HepG2 (cell line): ENCODE measurements at regions not wholly inside any gene's neighbourhood (a gene's known extent, or its start where the extent isn't known, plus 50 kb on each side); places are given as distances from the start of the nearest gene placed in this dataset.

Experiments used
- ATAC-seq: fragments of 200-7000 bp; cut with Tn5 transposase; 3 replicates; pipeline ENCODE4 v1.9.1; 2020; ENCODE audit warnings: mild to moderate bottlenecking, moderate library complexity
- BruUV-seq: library from RNA; stranded (reverse); fragments of 400-500 nt; replicated peaks from 2 replicates; lab custom pipeline; 2021; lab: Mats Ljungman, UMichigan
- CTCF ChIA-PET: fragments of 300-600 bp; formaldehyde crosslinking; extraction: SDS; loops from one replicate; lab custom pipeline; 2021; ENCODE audit warnings: low total read pairs, inconsistent platforms, low intra/inter-chr PET ratio; lab: Yijun Ruan, JAX
- POLR2A ChIA-PET: fragments of 350-600 bp; sonication (Branson Sonifier 250); formaldehyde crosslinking; loops from one replicate; lab custom pipeline; 2020; ENCODE audit warnings: antibody characterized with exemption, inconsistent platforms; lab: Yijun Ruan, JAX
- DNase-seq: peaks from one replicate; pipeline ENCODE4 v3.0.0-alpha.2; 2015; ENCODE audit warnings: low spot score
- FAIRE-seq: peaks from 3 replicates; lab custom pipeline; 2011; peaks lifted over from hg19 to GRCh38; lab: Jason Lieb, UNC
- H2AFZ ChIP-seq: one replicate; pipeline ENCODE4 v1.6.1; 2011; ENCODE audit warnings: low read length, inconsistent platforms
- H3K27ac ChIP-seq: fragments of 300-600 bp; 3 replicates; pipeline ENCODE4 v1.8.0; 2011; ENCODE audit warnings: mixed run types, mild to moderate bottlenecking, mixed read lengths, low read length, inconsistent platforms; ENCODE audit not compliant: insufficient read depth; ENCODE audit errors: extremely low read length
- H3K27me3 ChIP-seq, 2 experiments: fragments of 200-600 bp in 1 of 2; 2 replicates in 1 of 2; 3 replicates in 1 of 2; pipeline versions ENCODE4 v1.6.0 to v1.8.0; 2011; ENCODE audit warnings: low read length in 2 of 2, mild to moderate bottlenecking in 2 of 2, moderate library complexity in 2 of 2, inconsistent platforms in 1 of 2; ENCODE audit not compliant: insufficient read depth in 2 of 2, control insufficient read depth in 1 of 2
- H3K36me3 ChIP-seq, 2 experiments: fragments of 200-600 bp in 1 of 2; replicated peaks in 1 of 2; 2 replicates in 1 of 2; 3 replicates in 1 of 2; pipeline versions ENCODE4 v1.5.1 to v1.8.0; 2011; ENCODE audit warnings: low read length in 2 of 2, inconsistent platforms in 1 of 2; ENCODE audit not compliant: insufficient read depth in 2 of 2, control insufficient read depth in 1 of 2
- H3K4me1 ChIP-seq: 2 replicates; pipeline ENCODE4 v1.5.1; 2012; ENCODE audit warnings: low read length, inconsistent platforms; ENCODE audit not compliant: insufficient read depth
- H3K4me2 ChIP-seq: 2 replicates; pipeline ENCODE4 v1.6.0; 2011; ENCODE audit warnings: low read depth, low read length, inconsistent platforms
- H3K4me3 ChIP-seq, 3 experiments: fragments of 200-600 bp in 1 of 3; sonication (generic), shearing (Covaris generic) in 1 of 3; replicated peaks in 1 of 3; 2 replicates each; pipeline ENCODE4 v1.5.1; 2011 to 2016; ENCODE audit warnings: low read length in 3 of 3, inconsistent platforms in 2 of 3, low read depth in 2 of 3, mild to moderate bottlenecking in 2 of 3, control low read depth in 1 of 3, mixed read lengths in 1 of 3; ENCODE audit not compliant: insufficient read depth in 1 of 3
- H3K79me2 ChIP-seq: one replicate; pipeline ENCODE4 v1.6.1; 2011; ENCODE audit warnings: low read length, inconsistent platforms; ENCODE audit not compliant: insufficient read depth
- H3K9ac ChIP-seq: 2 replicates; pipeline ENCODE4 v1.6.0; 2011; ENCODE audit warnings: mild to moderate bottlenecking, low read depth, low read length, inconsistent platforms; ENCODE audit not compliant: insufficient read depth
- H3K9me3 ChIP-seq: 2 replicates; pipeline ENCODE4 v1.5.1; 2012; ENCODE audit warnings: mild to moderate bottlenecking, low read length
- H4K20me1 ChIP-seq: 2 replicates; pipeline ENCODE4 v1.6.0; 2011; ENCODE audit warnings: inconsistent platforms, mild to moderate bottlenecking, low read length, moderate library complexity; ENCODE audit not compliant: insufficient read depth
- CHD2 ChIP-seq: IDR thresholded peaks from 2 replicates; pipeline ENCODE4 v1.6.1; 2011; ENCODE audit warnings: low read depth, low read length, improper control_type of control experiment
- GRHL1 ChIP-seq: sonication (generic); formaldehyde crosslinking; conservative IDR thresholded peaks from 2 replicates; pipeline ENCODE4 v1.8.0; 2022; ENCODE audit warnings: missing genetic modification reagents
- RAD51 ChIP-seq: fragments of 450-650 bp; IDR thresholded peaks from 2 replicates; pipeline ENCODE4 v1.6.1; 2016; ENCODE audit warnings: borderline replicate concordance
- TOPORS ChIP-seq: sonication (generic); formaldehyde crosslinking; IDR thresholded peaks from 2 replicates; pipeline ENCODE4 v1.8.0; 2023; ENCODE audit warnings: mild to moderate bottlenecking, missing genetic modification reagents
- ZNF124 ChIP-seq: sonication (generic); formaldehyde crosslinking; IDR thresholded peaks from 2 replicates; pipeline ENCODE4 v1.4.0; 2020; ENCODE audit warnings: missing genetic modification reagents
- ZNF24 ChIP-seq: fragments of 450-650 bp; IDR thresholded peaks from 2 replicates; pipeline ENCODE4 v1.6.1; 2017; ENCODE audit warnings: antibody characterized with exemption, mild to moderate bottlenecking
- ZNF407 ChIP-seq: sonication (generic); formaldehyde crosslinking; IDR thresholded peaks from one replicate; pipeline ENCODE4 v1.5.1; 2020; ENCODE audit warnings: mild to moderate bottlenecking, missing genetic modification reagents; ENCODE audit errors: not compliant biosample characterization
- ZNF570 ChIP-seq: sonication (generic); formaldehyde crosslinking; IDR thresholded peaks from 2 replicates; pipeline ENCODE4 v1.4.0; 2020; ENCODE audit warnings: mild to moderate bottlenecking, missing genetic modification reagents, borderline replicate concordance
- ZNF652 ChIP-seq: IDR thresholded peaks from 2 replicates; pipeline ENCODE4 v1.6.1; 2016; ENCODE audit warnings: low read depth, borderline replicate concordance
- ZNF800 ChIP-seq: sonication (generic); formaldehyde crosslinking; IDR thresholded peaks from 2 replicates; pipeline ENCODE4 v1.4.0; 2020; ENCODE audit warnings: missing genetic modification reagents
- ZNF883 ChIP-seq: sonication (generic); formaldehyde crosslinking; IDR thresholded peaks from 2 replicates; pipeline ENCODE4 v1.5.1; 2020; ENCODE audit warnings: mild to moderate bottlenecking, missing genetic modification reagents; ENCODE audit errors: not compliant biosample characterization
- WGBS: methylation state at CpG from one replicate; pipeline ENCODE4 v1.1.6; 2017; ENCODE audit warnings: low lambda C conversion rate; 5-methylcytosine and 5-hydroxymethylcytosine counted together
- in situ Hi-C: cut with HindIII; loops from 2 replicates; pipeline ENCODE4 v1.10.0; 2017; ENCODE audit warnings: low pct_unique_long_range_greater_than_20kb; ENCODE audit not compliant: extremely low pct_ligation_motif_present
- intact Hi-C: fragments of 100-400 bp; cut with micrococcal nuclease; formaldehyde crosslinking; loops from one replicate; pipeline ENCODE4 v1.10.0; 2022; ENCODE audit not compliant: unreplicated experiment

- peaks cover 81% of the 10 kb centered on the region for H3K9me3 ChIP-seq
- no peak for FAIRE-seq
- no peaks in the 10 kb centered on the region for H3K79me2 ChIP-seq
- no peaks in the 10 kb centered on the region for H3K27me3 ChIP-seq
- ChIA-PET POLR2A (no interaction called here), CTCF (no interaction called here)
- in situ Hi-C loops: no loop called here
- no peak overlapping the region for H3K4me2 ChIP-seq
- DNase-seq: no peak
- H4K20me1 ChIP-seq: no peaks in the 10 kb centered on the region
- intact Hi-C loops: no loop called here
- H2AFZ ChIP-seq: no peak overlapping the region
- WGBS: 25% methylated on average over 1 of the region's 1 CpG
- H3K36me3 ChIP-seq: no peaks in the 10 kb centered on the region
- no peak overlapping the region for H3K9ac ChIP-seq
- H3K4me1 ChIP-seq: no peaks in the 10 kb centered on the region
- BruUV-seq: no TSS peak
- H3K27ac ChIP-seq: no peak overlapping the region
- no peak for ATAC-seq
- H3K4me3 ChIP-seq: no peak overlapping the region
- TF ChIP-seq GRHL1 (CRISPR knock-in tag): no peak
- no peak for TF ChIP-seq TOPORS (CRISPR knock-in tag)
- TF ChIP-seq ZNF407 (CRISPR knock-in tag): no peak
- no peak for TF ChIP-seq ZNF24
- TF ChIP-seq ZNF124 (CRISPR knock-in tag): no peak
- no peak for TF ChIP-seq ZNF570 (CRISPR knock-in tag)
- no peak for TF ChIP-seq CHD2
- no peak for TF ChIP-seq ZNF883 (CRISPR knock-in tag)
- no peak for TF ChIP-seq RAD51
- no peak for TF ChIP-seq ZNF652
- no peak for TF ChIP-seq ZNF800 (CRISPR knock-in tag)
Measured at GRCh38 chr21:27622631-27623030, 655.7 kb upstream of the ADAMTS5 start.
